Embryonic facial prominence (tissue), 1 donor: ENCODE measurements at regions not wholly inside any gene's neighbourhood (a gene's known extent, or its start where the extent isn't known, plus 50 kb on each side); places are given as distances from the start of the nearest gene placed in this dataset.
"Not testable (repeated sequence)": the region's sequence is repeated elsewhere in the genome, so short reads cannot be mapped to it uniquely, and the experiment has no call there.

Experiments used
- DNase-seq: peaks from one replicate; pipeline ENCODE4 v3.0.0-alpha.2; 2016; ENCODE audit errors: extremely low spot score

GRCh38 chr10:90180886-90181691 is 479.7 kb downstream of the KIF20B start:
- DNase-seq = no peak

DNA sequence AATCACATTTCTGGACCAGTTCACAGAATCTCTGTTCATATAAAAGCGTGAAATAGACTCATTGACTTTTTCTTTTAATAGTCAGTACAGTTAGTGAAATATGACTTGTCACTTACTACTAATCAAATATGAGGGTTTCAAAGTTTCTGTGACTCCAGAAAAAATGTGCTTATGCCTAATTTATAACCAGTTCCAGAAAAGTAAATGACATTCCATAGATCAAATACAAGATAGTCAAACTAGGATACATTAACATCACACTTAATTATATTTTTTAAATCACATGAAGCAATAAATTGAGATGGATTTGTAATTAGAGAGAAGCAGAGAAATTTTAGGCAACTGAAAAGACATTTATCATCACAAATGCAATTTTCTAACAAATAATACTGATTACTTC is 491.4 kb downstream of the KIF20B start:
- DNase-seq = no peak

DNA sequence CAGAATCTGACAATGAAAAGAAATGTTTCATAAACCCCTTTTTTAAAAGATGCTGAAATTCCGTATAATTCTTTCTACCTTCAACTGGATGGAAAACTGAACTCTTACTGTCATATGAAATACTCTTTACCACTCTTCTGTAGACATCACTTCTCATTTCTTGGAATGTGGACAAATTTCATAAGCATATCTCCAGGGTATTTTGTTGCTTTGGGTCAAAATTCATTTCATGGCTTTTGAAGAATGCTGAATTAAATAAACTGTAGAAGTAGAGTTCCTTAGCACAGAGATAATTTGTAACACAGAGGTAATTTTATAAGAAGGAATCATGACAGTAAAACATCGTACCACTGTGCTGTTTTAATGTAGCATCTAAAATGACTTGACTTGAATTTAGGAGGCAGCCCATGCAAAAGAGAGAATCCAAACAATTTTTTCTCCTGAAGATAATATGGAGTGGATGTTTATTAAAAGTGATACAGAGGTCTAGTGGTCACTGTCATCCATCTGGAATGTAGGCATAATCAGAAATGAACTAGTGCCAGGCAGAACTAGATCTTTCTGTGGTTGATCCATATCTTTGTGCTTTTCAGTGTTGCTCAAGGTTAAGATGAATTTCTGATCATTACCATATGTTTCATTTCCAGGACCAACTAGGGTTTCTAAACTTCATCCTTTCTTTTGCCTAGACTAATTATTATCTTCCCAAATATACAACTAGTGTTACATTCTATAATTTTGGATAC is 492.0 kb downstream of the KIF20B start:
- no peak for DNase-seq

GRCh38 chr10:90195288-90195840 is 494.0 kb downstream of the KIF20B start:
- no peak for DNase-seq

GRCh38 chr10:90197766-90198165 is 496.4 kb downstream of the KIF20B start:
- no peak for DNase-seq

DNA sequence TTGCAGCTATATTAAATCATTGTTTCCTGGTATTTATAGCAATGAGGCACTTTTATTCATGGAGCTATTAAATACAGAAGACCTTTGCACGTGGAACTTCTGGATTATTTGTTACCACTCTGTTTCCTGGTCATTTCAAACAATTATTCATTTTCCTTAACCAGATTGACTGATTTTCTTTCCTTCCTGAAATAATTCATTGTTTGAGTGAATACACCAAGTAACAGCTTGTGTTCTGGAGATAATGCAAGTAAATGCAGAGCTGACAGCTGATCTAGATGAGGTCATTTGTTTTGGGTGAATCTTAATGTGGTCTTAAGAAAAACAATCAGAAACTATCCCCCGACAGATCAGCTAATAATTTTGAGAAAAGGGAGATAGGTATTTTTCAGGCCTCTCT is 497.7 kb downstream of the KIF20B start:
- no peak for DNase-seq

DNA sequence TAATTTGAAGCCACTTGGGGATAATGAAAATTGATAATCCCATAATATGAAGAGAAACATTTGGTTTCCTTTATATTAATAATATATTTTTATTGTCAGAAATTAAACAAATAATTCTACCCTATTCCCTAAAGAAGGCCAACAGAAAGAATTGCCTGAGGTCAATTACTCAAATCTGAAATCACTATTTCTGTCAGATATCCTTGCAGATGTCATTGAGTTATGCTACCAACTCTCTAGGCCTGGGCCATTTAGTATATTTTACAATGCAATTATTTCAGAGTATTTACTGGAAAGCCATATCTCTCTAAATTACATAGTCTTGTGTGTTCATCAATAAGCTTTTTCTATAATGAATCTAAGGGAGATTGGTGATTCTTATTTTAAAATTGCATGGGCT is 498.1 kb downstream of the KIF20B start:
- no peak for DNase-seq

GRCh38 chr10:90204131-90204955 is 503.0 kb downstream of the KIF20B start:
- no peak for DNase-seq

- no peak for DNase-seq
Observed at GRCh38 chr10:90204956-90205314, 503.5 kb downstream of the KIF20B start.

GRCh38 chr10:90205340-90205739 is 503.9 kb downstream of the KIF20B start:
- DNase-seq = no peak

DNA sequence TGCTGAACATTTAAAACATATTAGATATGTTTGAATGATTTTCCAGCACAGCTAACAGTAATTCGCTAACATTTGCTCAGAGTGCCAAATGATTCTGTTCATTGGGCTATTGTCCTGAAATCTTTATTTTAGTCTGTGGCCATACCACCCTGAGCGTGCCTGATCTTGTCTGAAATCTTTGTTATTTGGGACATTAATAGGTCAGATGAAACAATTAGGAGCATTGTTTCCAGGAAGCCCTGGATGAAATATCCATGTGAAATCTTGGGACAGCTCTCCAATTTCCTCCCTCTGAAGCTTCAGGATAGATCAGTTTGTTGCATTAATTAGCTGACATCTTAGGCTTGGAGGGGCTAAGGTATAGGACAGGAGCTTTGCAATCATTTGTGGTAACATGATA is 512.0 kb downstream of the KIF20B start:
- no peak for DNase-seq

- no peak for DNase-seq
Observed at GRCh38 chr10:90218846-90219245, 517.5 kb downstream of the KIF20B start.

GRCh38 chr10:90222372-90222771 is 521.0 kb downstream of the KIF20B start:
- no peak for DNase-seq

- no peak for DNase-seq
Observed at GRCh38 chr10:90222939-90223338, 521.5 kb downstream of the KIF20B start.

DNA sequence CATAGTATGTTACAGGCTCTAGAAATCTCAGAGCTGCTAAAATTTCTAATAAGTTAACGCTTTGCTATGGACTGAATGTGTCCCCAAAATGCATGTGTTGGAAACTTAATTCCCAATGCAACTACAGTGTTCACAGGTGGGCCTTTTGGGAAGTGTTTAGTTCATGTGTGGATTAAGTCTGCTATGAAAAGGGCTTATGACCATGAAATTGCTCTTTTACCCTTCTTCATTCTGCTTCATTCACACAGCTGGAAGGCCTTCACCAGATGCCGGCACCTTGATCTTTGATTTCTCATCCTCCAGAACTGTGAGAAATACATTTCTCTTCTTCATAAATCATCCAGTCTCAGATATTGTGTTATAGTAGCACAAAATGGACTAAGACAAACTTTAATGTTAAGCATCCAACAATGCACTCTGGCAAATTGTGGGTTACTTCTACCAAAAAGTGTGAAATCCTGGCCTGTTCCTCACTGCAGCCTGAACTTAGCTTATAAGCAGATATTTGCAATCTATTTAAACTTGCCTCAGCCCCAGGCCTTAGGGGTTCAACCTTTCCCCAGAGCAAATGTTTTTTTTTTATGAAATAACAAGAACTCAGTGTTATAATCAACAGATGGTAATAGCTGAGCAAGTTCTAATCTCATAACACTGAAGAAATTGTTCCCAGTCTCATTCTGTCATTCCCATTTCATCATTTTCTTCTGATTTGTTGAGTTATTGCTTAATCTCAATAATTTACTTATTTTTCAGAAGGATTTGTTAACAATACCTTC is 523.6 kb downstream of the KIF20B start:
- no peak for DNase-seq

- no peak for DNase-seq
Observed at GRCh38 chr10:90226517-90226916, 525.1 kb downstream of the KIF20B start.

DNA sequence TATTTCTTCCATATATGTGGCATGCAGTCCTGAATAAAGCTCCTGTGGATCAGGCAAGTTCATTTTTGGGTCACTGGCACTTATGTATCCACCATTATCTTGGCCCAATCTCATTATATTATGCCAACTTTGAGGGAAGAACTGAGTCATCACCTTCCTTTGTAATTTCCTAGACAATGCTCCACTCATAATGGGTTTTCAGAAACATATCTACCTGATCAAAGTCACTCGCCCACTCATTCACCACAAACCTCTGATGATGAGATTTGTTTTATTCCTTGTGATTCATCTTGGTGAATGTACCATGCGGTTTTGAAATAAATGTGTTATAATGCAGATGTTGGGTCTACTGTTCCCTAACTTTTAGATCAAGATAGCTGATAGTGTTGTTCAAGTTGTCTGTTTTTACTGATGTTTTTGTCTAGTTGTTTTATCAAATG is 525.8 kb downstream of the KIF20B start:
- DNase-seq = no peak

GRCh38 chr10:90227786-90228185 is 526.4 kb downstream of the KIF20B start:
- DNase-seq = no peak

DNA sequence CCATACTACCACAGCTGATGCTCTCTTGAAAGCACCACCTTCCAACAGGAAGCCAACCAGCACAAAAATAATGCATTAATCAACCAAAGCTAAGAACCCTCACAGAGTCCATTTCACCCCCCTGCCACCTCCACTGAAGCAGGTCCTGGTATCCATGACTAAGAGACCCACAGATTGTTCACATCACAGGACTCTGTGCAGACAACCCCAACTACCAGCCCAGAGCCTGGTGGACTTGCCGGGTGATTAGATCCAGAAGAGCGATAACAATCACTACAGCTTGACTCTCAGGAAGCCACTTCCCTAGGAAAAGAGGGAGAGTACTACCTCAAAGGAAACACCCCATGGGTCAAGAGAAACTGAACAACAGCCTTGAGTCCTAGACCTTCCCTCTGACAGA is 528.1 kb downstream of the KIF20B start:
- DNase-seq = no peak

DNA sequence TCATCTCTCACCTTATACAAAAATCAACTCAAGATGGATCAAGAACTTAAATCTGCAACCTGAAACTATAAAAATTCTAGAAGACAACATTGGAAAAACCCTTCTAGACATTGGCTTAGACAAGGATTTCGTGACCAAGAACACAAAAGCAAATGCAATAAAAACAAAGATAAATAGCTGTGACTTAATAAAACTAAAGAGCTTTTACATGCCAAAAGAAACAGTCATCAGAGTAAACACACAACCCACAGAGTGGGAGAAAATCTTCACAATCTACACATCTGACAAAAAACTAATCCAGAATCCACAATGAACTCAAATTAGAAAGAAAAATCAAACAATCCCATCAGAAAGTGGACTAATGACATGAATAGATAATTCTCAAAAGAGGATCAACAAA is 532.4 kb downstream of the KIF20B start:
- not testable (repeated sequence) for DNase-seq

DNA sequence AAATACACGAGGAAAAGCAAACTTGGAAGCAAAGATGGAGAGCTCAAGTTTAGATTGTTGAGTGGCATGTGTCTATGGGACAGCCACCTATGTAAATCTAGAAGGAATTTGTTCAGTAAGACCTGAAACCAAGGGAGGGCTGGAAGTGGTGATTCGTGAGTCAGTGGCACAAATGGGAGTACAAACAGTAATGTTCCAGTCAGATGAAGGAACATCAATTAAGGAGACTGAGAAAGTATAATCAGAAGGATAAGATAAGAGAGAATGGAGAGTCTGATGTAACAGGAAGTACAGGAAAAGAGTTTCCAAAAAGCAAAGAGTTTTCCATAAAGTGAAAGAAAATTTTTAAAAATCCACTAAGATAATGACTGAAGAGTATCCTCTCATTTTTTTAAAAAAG is 544.2 kb downstream of the KIF20B start:
- DNase-seq = no peak
